ENCODE measurements at regions not wholly inside any gene's neighbourhood (a gene's known extent, or its start where the extent isn't known, plus 50 kb on each side); places are given as distances from the start of the nearest gene placed in this dataset.

DNA sequence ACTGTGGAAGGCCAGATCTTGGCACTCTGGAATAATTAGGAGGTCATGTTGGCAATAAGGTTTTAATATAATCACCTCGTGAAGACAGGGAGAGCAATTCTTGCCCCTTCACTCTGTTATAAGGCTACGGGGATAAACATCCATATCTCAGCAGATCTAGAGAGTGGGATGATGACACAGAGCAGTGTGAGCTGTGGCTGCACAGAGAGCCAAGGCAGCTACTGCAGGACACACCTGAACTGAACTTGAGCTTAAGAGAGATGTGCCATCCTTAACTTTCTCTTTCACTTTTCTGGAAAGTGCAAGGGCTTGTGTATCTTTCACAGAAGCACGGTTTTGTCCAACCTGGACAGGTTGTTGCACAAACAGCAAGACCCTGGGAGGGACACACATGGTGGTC, 174.7 kb downstream of the GATA3 start:
- Histone ChIP-seq H3K27me3 (no peaks in the 10 kb centered on the region), H3K9me3 (no peaks in the 10 kb centered on the region), H3K4me1 (peaks cover 25% of the 10 kb centered on the region), H3K4me3 (ENCODE audit: low read depth, low read length) (peak overlapping the region; percentile 9; the same call in 1 of the 2 replicates), H3K36me3 (no peaks in the 10 kb centered on the region)
- TF ChIP-seq, protein P1, sequence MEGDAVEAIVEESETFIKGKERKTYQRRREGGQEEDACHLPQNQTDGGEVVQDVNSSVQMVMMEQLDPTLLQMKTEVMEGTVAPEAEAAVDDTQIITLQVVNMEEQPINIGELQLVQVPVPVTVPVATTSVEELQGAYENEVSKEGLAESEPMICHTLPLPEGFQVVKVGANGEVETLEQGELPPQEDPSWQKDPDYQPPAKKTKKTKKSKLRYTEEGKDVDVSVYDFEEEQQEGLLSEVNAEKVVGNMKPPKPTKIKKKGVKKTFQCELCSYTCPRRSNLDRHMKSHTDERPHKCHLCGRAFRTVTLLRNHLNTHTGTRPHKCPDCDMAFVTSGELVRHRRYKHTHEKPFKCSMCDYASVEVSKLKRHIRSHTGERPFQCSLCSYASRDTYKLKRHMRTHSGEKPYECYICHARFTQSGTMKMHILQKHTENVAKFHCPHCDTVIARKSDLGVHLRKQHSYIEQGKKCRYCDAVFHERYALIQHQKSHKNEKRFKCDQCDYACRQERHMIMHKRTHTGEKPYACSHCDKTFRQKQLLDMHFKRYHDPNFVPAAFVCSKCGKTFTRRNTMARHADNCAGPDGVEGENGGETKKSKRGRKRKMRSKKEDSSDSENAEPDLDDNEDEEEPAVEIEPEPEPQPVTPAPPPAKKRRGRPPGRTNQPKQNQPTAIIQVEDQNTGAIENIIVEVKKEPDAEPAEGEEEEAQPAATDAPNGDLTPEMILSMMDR (IDR thresholded peaks at IDR 0.05; ENCODE audit: low read depth, low read length) = no peak
- DNase-seq = no peak

DNA sequence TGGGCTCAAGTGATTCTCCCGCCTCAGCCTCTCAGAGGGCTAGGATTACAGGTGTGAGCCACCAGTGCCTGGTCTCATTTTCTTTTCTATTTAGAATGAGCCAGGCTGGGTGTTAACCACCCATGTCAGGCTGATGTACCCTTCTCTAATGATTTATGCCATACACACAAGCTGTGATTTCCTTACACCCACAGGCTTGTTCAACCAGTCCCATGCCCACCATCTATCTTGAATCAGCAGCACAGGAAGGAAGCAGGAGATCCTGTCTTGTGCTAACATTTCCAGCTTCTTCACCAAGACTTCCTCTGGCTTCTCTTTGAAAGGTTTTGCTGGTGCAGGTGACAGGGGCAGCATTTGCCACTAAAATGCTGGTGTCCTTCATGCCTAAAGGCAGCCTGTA, 176.4 kb downstream of the GATA3 start:
- DNase-seq = no peak
- Histone ChIP-seq H3K4me3 (ENCODE audit: low read depth, low read length) (no peak overlapping the region), H3K9me3 (no peaks in the 10 kb centered on the region), H3K4me1 (peaks cover 10% of the 10 kb centered on the region), H3K27me3 (no peaks in the 10 kb centered on the region), H3K36me3 (no peaks in the 10 kb centered on the region)
- TF ChIP-seq, protein P1 (IDR thresholded peaks at IDR 0.05; ENCODE audit: low read depth, low read length) = no peak

DNA sequence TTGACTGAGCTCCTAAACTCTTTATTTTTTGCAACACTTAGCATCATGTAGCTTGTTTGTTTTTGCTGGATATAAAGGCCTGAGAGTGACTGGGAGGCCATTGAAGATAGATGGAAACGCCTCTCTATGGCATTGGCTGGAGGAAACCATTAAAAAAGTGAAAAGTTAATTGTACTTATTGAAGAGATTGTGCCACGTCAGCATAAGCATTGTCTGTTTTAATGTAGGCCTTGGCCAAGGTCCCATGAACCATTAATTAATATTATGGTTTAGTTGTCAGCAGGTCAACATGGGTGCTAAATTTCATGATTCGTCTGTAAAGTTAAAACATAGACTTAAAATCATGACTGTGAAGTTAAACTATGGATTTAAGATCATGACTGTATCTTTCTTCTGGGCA, 178.6 kb downstream of the GATA3 start:
- TF ChIP-seq, protein P1 (IDR thresholded peaks at IDR 0.05; ENCODE audit: low read depth, low read length) = no peak
- Histone ChIP-seq H3K4me1 (peaks cover 3% of the 10 kb centered on the region; the same call in 1 of the 2 replicates), H3K27me3 (no peaks in the 10 kb centered on the region), H3K9me3 (no peaks in the 10 kb centered on the region), H3K36me3 (no peaks in the 10 kb centered on the region), H3K4me3 (ENCODE audit: low read depth, low read length) (no peak overlapping the region)
- DNase-seq = no peak

DNA sequence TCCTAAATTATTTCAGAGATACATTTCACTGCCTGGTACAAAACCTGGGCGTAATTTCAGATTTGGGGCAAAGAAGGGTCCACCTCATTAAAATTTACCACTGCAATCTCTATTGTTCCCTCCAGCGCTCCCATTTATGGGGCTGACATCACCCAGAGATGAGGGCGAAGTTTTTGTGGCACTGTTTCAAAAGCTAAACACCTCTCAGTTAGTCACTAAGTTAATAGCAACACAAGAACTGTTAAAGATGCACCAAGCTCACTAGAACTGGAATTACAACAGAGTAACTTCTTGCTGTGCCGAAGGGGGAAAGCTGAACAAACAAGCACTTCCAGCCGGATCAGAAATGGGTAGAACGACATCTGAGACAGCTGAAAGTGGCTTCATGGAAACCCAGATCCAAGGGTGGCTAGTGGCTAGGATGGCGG, 179.4 kb downstream of the GATA3 start:
- DNase-seq = no peak
- TF ChIP-seq, protein P1 (IDR thresholded peaks at IDR 0.05; ENCODE audit: low read depth, low read length) = no peak
- Histone ChIP-seq H3K4me3 (ENCODE audit: low read depth, low read length) (no peak overlapping the region), H3K36me3 (no peaks in the 10 kb centered on the region), H3K27me3 (no peaks in the 10 kb centered on the region), H3K9me3 (no peaks in the 10 kb centered on the region), H3K4me1 (peaks cover 3% of the 10 kb centered on the region; the same call in 1 of the 2 replicates)

DNA sequence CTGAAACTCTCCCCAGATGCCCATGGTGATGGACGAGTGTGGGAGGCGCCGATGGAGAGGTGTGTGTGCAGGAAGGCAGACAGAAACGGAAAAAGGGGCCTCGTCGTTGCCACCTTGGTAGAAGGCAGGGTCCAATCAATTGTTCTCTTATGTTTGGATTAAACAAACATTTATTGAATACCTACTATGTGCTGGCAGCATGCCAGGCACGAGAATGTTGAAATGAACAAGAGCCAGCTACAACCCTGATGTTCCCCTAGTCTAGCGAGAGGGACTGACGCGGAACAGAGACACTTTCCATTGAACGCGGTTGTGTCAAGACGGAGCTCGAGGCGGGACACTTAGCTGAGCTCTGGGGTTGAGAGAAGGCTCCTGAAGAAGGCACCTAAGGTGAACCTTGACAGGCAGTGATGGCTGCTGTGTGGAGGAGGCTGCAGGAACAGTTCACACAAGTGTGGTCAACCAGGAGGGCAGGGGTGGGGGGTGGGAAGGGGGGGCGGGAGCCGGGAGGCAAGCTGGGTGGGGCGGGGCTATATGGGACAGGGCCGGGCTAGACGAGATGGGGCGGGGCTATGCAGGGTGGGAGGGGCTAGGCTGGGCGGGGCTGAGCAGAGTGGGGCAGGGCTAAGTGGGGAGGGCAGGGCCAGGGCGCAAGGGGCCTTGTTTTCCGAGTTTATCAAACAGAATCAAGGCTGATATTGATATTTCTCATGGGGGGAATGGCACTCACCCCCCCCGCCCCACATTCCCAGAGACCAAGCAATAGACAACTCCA, 181.0 kb downstream of the GATA3 start:
- TF ChIP-seq, protein P1 (IDR thresholded peaks at IDR 0.05; ENCODE audit: low read depth, low read length) = no peak
- no peak for DNase-seq

DNA sequence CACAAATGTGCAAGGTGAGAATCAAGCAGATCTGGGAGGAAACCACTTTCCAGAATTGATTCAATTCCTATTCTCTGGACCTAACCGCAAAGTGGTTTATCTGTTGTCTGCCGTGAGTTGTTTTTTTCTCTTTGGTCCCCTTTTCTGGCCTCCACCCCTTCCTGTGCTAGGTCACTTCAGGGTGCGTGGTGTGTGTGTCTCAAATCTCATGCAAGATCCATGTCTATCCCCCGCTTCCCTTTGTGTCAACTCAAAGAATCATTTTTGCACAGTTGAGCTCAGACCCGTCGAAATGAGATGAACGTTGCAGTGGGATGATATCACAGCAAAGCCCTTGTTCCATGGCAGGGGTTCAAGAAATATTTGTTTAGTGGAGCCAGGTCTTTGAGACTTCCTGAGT, 184.5 kb downstream of the GATA3 start:
- H3K4me1 ChIP-seq = peaks cover 3% of the 10 kb centered on the region; the same call in 1 of the 2 replicates
- H3K36me3 ChIP-seq = no peaks in the 10 kb centered on the region
- no peak for DNase-seq
- no peak overlapping the region for H3K4me3 ChIP-seq (ENCODE audit: low read depth, low read length)
- no peaks in the 10 kb centered on the region for H3K27me3 ChIP-seq
- H3K9me3 ChIP-seq = no peaks in the 10 kb centered on the region
- TF ChIP-seq, protein P1 (IDR thresholded peaks at IDR 0.05; ENCODE audit: low read depth, low read length) = no peak

More for the DNA sequence above, 181.0 kb downstream of the GATA3 start:
- no peak overlapping the region for H3K4me3 ChIP-seq (ENCODE audit: low read depth, low read length)
- H3K4me1 ChIP-seq = no peaks in the 10 kb centered on the region
- no peaks in the 10 kb centered on the region for H3K9me3 ChIP-seq
- H3K36me3 ChIP-seq = no peaks in the 10 kb centered on the region
- H3K27me3 ChIP-seq = no peaks in the 10 kb centered on the region
